Adipocyte (in vitro differentiated cells): ENCODE measurements at regions not wholly inside any gene's neighbourhood (a gene's known extent, or its start where the extent isn't known, plus 50 kb on each side); places are given as distances from the start of the nearest gene placed in this dataset.
A peak's percentile ranks its signal among the peaks of the same experiment; 100 is the strongest.
"Not testable (repeated sequence)": the region's sequence is repeated elsewhere in the genome, so short reads cannot be mapped to it uniquely, and the experiment has no call there.

Experiments
- DNase-seq: peaks from one replicate; pipeline ENCODE4 v3.0.0-alpha.2; 2015; ENCODE audit warnings: low read depth
- H3K27me3 ChIP-seq: replicated peaks from 2 replicates; pipeline ENCODE4 v1.7.0; 2013; ENCODE audit warnings: mild to moderate bottlenecking, low read length, moderate library complexity; ENCODE audit not compliant: control insufficient read depth, insufficient read depth
- H3K36me3 ChIP-seq: 2 replicates; pipeline ENCODE4 v1.7.0; 2013; ENCODE audit warnings: low read length, mild to moderate bottlenecking, moderate library complexity; ENCODE audit not compliant: control insufficient read depth, insufficient read depth, severe bottlenecking
- H3K4me1 ChIP-seq: 2 replicates; pipeline ENCODE4 v1.7.0; 2013; ENCODE audit warnings: mild to moderate bottlenecking, low read length, moderate library complexity; ENCODE audit not compliant: control insufficient read depth, insufficient read depth
- H3K4me3 ChIP-seq: 2 replicates; pipeline ENCODE4 v1.7.0; 2013; ENCODE audit warnings: mild to moderate bottlenecking, low read length, moderate library complexity
- H3K9ac ChIP-seq: 2 replicates; pipeline ENCODE4 v1.7.0; 2013; ENCODE audit warnings: mild to moderate bottlenecking, low read length, moderate library complexity
- H3K9me3 ChIP-seq: 2 replicates; pipeline ENCODE4 v1.7.0; 2013; ENCODE audit warnings: mild to moderate bottlenecking, low read length, moderate library complexity; ENCODE audit not compliant: control insufficient read depth

DNA sequence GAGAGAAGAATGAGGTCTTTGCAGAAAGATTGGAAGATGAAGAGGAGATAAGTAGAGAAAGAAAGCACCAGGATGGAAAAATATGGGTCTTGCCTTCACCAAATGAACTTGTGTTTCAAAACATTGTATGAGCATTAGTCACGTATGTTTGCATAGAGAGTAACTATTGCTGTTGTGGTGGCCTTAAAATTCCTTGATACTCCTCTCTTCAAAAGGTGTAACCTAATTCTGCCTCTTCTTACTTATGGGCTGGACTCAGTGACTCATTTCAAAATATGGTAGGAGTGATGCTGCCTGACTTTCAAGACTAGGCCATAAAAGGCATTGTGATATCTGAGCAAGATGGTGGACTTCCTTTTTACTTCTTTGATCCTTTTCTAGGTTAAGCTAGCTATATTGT lies 228.7 kb upstream of the ZNF385D start:
- peak; percentile 19 for DNase-seq
- peaks cover under 1% of the 10 kb centered on the region for H3K9me3 ChIP-seq
- no peaks in the 10 kb centered on the region for H3K36me3 ChIP-seq
- no peak overlapping the region for H3K9ac ChIP-seq
- H3K27me3 ChIP-seq = no peaks in the 10 kb centered on the region
- no peaks in the 10 kb centered on the region for H3K4me1 ChIP-seq
- H3K4me3 ChIP-seq = no peak overlapping the region

- H3K4me3 ChIP-seq = no peak overlapping the region
- no peaks in the 10 kb centered on the region for H3K9me3 ChIP-seq
- H3K9ac ChIP-seq = no peak overlapping the region
- no peaks in the 10 kb centered on the region for H3K27me3 ChIP-seq
- peaks cover 4% of the 10 kb centered on the region for H3K4me1 ChIP-seq
- no peaks in the 10 kb centered on the region for H3K36me3 ChIP-seq
- peak; percentile 30 for DNase-seq
These were observed 238.5 kb upstream of the ZNF385D start for GRCh38 chr3:21989341-21990042.

DNA sequence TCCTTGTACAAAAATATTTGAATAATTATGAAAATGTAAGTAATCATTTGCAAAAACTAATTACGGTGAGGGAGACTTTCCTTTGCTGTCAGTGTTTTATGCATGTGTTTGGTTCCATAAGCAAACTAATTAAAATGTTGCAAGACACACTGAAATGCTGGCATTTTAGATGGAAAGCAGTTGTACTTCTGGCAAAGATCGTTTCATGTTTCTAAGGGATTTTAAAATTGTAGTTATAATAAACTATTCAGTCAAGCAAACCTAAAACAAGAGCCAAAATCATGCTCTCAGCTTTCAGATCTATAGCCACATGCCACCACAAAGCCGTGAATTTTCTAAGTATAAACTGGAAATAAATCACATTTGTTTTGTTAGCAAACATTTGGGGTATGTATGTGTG lies 240.1 kb upstream of the ZNF385D start:
- H3K36me3 ChIP-seq = no peaks in the 10 kb centered on the region
- H3K27me3 ChIP-seq = no peaks in the 10 kb centered on the region
- no peak overlapping the region for H3K9ac ChIP-seq
- peak; percentile 21 for DNase-seq
- H3K9me3 ChIP-seq = no peaks in the 10 kb centered on the region
- H3K4me3 ChIP-seq = no peak overlapping the region
- peaks cover 4% of the 10 kb centered on the region for H3K4me1 ChIP-seq

GRCh38 chr3:21995079-21995607 lies 244.1 kb upstream of the ZNF385D start:
- Histone ChIP-seq H3K9ac (no peak overlapping the region), H3K9me3 (no peaks in the 10 kb centered on the region), H3K27me3 (no peaks in the 10 kb centered on the region), H3K36me3 (no peaks in the 10 kb centered on the region), H3K4me1 (no peaks in the 10 kb centered on the region), H3K4me3 (no peak overlapping the region)
- no peak for DNase-seq

DNA sequence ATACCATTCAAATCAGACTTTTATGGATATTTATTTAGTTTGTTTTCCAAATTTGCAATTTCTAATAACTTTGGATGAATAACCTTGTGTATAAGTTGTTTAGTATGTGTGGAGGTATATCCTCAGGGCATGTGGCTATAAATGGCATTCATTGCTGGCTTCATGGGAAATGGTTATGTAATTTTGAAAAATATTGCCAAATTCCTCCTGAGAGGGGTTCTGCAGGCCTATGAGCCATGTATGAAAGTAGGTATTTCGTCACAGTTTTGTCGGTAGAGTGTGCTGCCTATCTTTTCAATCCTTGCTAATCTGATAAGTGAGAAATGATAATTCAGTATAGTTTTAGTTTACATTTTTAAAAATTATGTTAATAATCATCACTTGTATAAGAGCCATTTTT lies 256.4 kb upstream of the ZNF385D start:
- peaks cover 4% of the 10 kb centered on the region for H3K4me1 ChIP-seq
- H3K4me3 ChIP-seq = no peak overlapping the region
- H3K27me3 ChIP-seq = no peaks in the 10 kb centered on the region
- no peak overlapping the region for H3K9ac ChIP-seq
- no peak for DNase-seq
- no peaks in the 10 kb centered on the region for H3K36me3 ChIP-seq
- H3K9me3 ChIP-seq = no peaks in the 10 kb centered on the region

DNA sequence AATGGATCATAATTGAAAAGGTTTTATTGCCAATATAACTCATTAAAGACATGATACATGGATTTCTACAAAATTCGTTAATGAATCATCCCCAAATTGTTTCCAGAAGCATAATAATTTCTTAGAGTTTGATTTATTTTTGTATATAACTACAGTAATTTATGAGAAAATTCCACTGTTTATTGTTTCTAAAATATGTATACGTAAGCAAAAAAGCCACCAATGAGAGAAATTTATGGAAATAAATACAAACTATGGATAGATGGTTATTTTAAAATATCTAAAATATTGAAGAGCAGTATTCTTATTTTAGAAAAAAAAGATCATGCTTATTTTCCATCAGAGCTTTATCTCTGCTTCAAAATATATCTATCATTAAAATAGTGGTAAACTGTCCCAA lies 260.0 kb upstream of the ZNF385D start:
- Histone ChIP-seq H3K4me3 (no peak overlapping the region), H3K9ac (no peak overlapping the region), H3K9me3 (no peaks in the 10 kb centered on the region), H3K36me3 (no peaks in the 10 kb centered on the region), H3K27me3 (no peaks in the 10 kb centered on the region), H3K4me1 (peaks cover 4% of the 10 kb centered on the region)
- DNase-seq = no peak

GRCh38 chr3:22012471-22012870 lies 261.5 kb upstream of the ZNF385D start:
- no peak overlapping the region for H3K9ac ChIP-seq
- H3K4me1 ChIP-seq = peaks cover 4% of the 10 kb centered on the region
- DNase-seq = no peak
- H3K4me3 ChIP-seq = no peak overlapping the region
- H3K36me3 ChIP-seq = no peaks in the 10 kb centered on the region
- H3K9me3 ChIP-seq = no peaks in the 10 kb centered on the region
- H3K27me3 ChIP-seq = no peaks in the 10 kb centered on the region

- Histone ChIP-seq H3K4me3 (no peak overlapping the region), H3K27me3 (no peaks in the 10 kb centered on the region), H3K9me3 (no peaks in the 10 kb centered on the region), H3K4me1 (peaks cover 4% of the 10 kb centered on the region), H3K36me3 (no peaks in the 10 kb centered on the region), H3K9ac (no peak overlapping the region)
- no peak for DNase-seq
These were observed 262.6 kb upstream of the ZNF385D start for GRCh38 chr3:22013641-22014040.

- Histone ChIP-seq H3K4me1 (peaks cover 4% of the 10 kb centered on the region), H3K4me3 (no peak overlapping the region), H3K27me3 (no peaks in the 10 kb centered on the region), H3K9ac (no peak overlapping the region), H3K9me3 (no peaks in the 10 kb centered on the region), H3K36me3 (no peaks in the 10 kb centered on the region)
- no peak for DNase-seq
These were observed 265.2 kb upstream of the ZNF385D start for GRCh38 chr3:22016197-22016596.

DNA sequence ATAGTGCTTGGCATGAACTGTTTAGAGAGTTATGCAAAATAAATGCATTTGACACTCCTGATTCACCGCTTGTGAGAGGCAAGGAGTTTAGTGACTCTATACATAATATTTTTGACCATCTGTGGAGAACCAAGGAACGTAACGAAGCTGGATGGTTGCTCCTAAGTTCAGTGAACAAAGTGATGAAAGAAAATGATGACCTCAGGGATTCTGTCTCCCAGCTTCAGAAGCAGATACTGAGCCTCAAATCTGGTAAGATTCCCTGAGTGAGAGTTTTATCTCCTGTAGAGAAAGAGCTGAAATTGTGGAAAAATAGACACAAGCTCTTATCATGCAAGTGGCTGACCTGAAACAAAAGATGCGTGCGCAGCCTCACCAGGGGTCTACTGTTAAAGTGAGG lies 273.6 kb upstream of the ZNF385D start:
- not testable (repeated sequence) for H3K9ac ChIP-seq, H3K9me3 ChIP-seq, H3K36me3 ChIP-seq, H3K4me1 ChIP-seq, DNase-seq, H3K4me3 ChIP-seq, H3K27me3 ChIP-seq

- Histone ChIP-seq H3K27me3 (no peaks in the 10 kb centered on the region), H3K4me1 (no peaks in the 10 kb centered on the region), H3K4me3 (no peak overlapping the region), H3K9me3 (no peaks in the 10 kb centered on the region), H3K36me3 (no peaks in the 10 kb centered on the region), H3K9ac (no peak overlapping the region)
- DNase-seq = no peak
These were observed 278.5 kb upstream of the ZNF385D start for GRCh38 chr3:22029480-22029879.

DNA sequence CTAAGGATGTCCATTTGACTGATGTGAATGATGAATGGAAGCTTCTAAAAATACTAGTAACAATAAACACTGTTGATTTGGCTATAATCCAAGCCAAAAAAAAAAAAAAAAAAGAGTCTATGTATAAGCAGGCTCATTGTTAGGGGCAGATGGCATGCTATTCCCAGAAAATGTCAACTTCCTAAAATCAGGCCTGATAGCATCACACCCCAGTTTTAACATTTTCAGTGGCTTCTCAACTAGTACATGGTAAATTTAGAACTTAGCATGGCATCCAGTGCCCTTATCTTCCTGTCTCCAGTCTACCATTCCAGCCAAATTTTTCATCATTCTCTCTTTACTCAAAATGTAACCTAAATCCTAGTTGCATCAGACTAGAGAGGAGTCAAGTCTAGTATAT lies 288.2 kb upstream of the ZNF385D start:
- no peaks in the 10 kb centered on the region for H3K27me3 ChIP-seq
- DNase-seq = no peak
- H3K9ac ChIP-seq = no peak overlapping the region
- no peaks in the 10 kb centered on the region for H3K9me3 ChIP-seq
- no peak overlapping the region for H3K4me3 ChIP-seq
- H3K36me3 ChIP-seq = no peaks in the 10 kb centered on the region
- H3K4me1 ChIP-seq = no peaks in the 10 kb centered on the region
